ENCODE measurements at regions not wholly inside any gene's neighbourhood (a gene's known extent, or its start where the extent isn't known, plus 50 kb on each side); places are given as distances from the start of the nearest gene placed in this dataset.

DNA sequence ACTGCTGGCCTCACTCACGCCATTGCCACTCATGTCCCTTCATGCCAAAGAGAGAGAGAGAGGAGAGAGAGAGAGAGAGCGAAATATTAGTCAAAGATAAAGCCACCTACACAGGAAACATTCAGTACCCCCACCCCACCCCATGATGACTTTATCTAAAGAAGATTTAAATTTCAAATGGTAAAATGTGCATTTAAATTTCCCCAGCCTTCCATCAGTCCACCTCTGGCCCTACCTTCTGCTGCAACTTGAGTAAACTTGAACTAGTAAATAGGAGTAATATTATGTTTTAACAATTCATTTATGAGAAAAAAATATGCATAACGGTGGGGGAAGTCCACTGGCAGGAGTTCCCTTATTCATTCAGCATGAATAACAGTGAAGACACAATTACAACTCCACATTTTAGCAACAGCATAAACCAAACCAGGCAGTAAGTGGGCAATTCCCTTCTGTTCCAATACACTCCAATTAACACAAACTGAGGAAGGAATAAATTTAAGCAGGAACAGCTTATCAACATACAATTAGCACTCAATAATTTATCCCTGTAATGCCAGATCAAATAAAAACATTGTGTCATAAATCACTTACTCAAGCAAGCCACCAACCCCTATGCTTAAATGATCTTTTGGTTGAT lies 264.2 kb downstream of the LNPK start:
- TF ChIP-seq GLIS3 (CRISPR knock-in tag; IDR thresholded peaks at IDR 0.05) (no peak), BACH2 (CRISPR knock-in tag; IDR thresholded peaks at IDR 0.05; ENCODE audit: borderline replicate concordance) (no peak), ZFP30 (CRISPR knock-in tag; IDR thresholded peaks at IDR 0.05) (no peak), OSR1 (CRISPR knock-in tag; IDR thresholded peaks at IDR 0.05) (no peak), PPARA (CRISPR knock-in tag; IDR thresholded peaks at IDR 0.05; ENCODE audit: borderline replicate concordance) (no peak), ARNTL (CRISPR knock-in tag; IDR thresholded peaks at IDR 0.05; ENCODE audit: borderline replicate concordance, low read depth) (no peak), TOX (CRISPR knock-in tag; IDR thresholded peaks at IDR 0.05; ENCODE audit: borderline replicate concordance) (no peak)
- TF ChIP-seq, protein P1, sequence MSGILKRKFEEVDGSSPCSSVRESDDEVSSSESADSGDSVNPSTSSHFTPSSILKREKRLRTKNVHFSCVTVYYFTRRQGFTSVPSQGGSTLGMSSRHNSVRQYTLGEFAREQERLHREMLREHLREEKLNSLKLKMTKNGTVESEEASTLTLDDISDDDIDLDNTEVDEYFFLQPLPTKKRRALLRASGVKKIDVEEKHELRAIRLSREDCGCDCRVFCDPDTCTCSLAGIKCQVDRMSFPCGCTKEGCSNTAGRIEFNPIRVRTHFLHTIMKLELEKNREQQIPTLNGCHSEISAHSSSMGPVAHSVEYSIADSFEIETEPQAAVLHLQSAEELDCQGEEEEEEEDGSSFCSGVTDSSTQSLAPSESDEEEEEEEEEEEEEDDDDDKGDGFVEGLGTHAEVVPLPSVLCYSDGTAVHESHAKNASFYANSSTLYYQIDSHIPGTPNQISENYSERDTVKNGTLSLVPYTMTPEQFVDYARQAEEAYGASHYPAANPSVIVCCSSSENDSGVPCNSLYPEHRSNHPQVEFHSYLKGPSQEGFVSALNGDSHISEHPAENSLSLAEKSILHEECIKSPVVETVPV (CRISPR knock-in tag; IDR thresholded peaks at IDR 0.05): no peak
- TF ChIP-seq, protein P2, sequence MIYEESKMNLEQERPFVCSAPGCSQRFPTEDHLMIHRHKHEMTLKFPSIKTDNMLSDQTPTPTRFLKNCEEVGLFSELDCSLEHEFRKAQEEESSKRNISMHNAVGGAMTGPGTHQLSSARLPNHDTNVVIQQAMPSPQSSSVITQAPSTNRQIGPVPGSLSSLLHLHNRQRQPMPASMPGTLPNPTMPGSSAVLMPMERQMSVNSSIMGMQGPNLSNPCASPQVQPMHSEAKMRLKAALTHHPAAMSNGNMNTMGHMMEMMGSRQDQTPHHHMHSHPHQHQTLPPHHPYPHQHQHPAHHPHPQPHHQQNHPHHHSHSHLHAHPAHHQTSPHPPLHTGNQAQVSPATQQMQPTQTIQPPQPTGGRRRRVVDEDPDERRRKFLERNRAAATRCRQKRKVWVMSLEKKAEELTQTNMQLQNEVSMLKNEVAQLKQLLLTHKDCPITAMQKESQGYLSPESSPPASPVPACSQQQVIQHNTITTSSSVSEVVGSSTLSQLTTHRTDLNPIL (CRISPR knock-in tag; IDR thresholded peaks at IDR 0.05; ENCODE audit: low read depth): no peak
- TF ChIP-seq, protein P3, sequence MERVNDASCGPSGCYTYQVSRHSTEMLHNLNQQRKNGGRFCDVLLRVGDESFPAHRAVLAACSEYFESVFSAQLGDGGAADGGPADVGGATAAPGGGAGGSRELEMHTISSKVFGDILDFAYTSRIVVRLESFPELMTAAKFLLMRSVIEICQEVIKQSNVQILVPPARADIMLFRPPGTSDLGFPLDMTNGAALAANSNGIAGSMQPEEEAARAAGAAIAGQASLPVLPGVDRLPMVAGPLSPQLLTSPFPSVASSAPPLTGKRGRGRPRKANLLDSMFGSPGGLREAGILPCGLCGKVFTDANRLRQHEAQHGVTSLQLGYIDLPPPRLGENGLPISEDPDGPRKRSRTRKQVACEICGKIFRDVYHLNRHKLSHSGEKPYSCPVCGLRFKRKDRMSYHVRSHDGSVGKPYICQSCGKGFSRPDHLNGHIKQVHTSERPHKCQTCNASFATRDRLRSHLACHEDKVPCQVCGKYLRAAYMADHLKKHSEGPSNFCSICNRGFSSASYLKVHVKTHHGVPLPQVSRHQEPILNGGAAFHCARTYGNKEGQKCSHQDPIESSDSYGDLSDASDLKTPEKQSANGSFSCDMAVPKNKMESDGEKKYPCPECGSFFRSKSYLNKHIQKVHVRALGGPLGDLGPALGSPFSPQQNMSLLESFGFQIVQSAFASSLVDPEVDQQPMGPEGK (CRISPR knock-in tag; IDR thresholded peaks at IDR 0.05; ENCODE audit: borderline replicate concordance): no peak
